AG08396 (cell line): ENCODE measurements at regions not wholly inside any gene's neighbourhood (a gene's known extent, or its start where the extent isn't known, plus 50 kb on each side); places are given as distances from the start of the nearest gene placed in this dataset.
"Not testable (repeated sequence)": the region's sequence is repeated elsewhere in the genome, so short reads cannot be mapped to it uniquely, and the experiment has no call there.

ENCODE experiments used
- DNase-seq: peaks from one replicate; pipeline ENCODE4 v3.0.0; 2012; ENCODE audit warnings: low spot score, mixed read lengths

DNA sequence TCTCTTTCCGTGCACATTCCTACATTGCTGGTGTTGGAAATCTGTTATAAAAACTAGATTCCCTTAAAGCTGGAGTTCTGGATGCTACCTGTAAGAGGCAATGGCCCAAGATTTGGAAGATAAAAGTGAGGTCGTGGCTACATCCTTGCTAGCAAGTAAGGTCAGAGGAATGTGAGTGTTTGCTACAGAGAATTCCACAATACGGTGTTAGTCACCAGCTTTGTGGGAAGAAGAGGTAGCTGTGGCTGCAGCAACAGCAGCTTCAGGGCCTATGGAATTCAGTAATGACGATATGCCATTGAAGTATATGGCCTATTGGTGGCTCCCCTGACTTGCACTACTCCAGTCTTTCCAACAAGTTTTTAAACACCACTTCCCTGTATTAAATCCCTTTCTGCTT is 227.7 kb upstream of the TMEM260 start:
- DNase-seq: peak; percentile 57

DNA sequence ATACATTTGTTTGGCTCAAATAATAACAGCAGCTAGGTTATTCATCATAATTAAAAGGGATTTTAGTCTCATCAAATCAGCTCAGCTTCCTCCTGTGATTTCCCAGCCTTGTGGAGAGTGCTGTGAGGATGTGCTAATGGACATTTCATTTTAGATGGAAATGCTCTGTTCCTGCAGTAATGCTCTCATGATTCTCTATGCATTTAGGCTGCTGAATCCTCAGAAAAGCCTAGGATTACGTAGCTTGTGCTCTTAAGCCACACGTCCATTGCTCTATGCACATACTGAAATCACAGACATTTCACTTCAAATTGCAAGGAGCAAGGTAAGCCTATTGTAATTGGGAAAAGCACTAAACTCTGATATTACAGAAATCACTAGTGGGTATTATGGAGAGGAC is 226.6 kb upstream of the TMEM260 start:
- no peak for DNase-seq

- no peak for DNase-seq
Measured at GRCh38 chr14:56357428-56357827, 222.2 kb upstream of the TMEM260 start.

- no peak for DNase-seq
Measured at GRCh38 chr14:56358275-56358674, 221.3 kb upstream of the TMEM260 start.

DNA sequence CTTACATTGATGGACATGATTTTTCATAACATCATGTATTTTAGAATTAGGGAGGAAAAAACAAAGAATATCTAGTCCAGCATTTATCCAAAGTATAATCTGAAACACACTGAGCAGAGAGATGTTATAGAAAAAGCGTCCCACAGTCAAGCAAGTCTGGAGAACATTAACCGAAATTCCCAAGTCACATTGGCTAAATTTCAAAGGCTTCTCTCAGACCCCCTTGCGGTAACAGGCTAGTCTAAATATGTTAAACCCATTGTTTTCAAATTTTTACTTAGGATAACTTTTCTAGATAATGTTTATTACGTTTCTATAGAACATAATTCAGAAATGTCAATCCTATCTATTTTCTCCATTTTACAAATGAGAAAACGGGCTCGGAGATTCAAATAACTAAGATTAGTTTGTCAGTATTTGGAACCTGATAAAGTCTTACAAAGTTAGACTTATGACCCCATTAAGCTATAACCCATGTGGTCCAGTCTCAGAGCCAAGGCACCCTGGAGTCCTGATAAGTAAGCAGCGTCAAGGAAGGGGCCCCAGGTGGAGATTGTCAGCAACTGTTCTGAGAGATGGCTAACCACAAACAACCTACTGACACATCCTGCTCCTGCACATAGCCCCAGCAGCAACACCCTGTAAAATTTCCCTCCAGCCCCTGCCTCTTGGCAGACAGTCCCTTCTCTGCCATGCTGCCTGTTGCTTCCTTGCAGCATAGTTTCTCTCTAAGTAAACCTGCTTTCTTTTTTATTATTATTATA is 220.6 kb upstream of the TMEM260 start:
- no peak for DNase-seq

DNA sequence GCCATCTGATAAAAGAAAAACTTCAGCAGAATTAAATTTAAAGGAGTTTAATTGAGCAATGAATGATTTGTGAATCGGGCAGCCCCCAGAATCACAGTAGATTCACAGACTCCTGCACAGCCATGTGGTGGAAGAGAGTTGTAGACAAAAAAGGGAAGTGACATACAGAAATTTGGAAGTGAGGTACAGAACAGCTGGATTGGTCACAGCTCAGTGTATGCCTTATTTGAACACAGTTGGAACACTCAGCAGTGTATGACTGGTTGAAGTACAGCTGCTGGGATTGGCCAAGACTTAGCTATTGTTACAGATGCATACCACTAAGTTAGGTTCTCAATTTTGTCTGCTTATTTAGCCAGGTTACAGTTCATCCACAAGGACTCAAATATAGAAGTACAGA is 213.9 kb upstream of the TMEM260 start:
- not testable (repeated sequence) for DNase-seq

DNA sequence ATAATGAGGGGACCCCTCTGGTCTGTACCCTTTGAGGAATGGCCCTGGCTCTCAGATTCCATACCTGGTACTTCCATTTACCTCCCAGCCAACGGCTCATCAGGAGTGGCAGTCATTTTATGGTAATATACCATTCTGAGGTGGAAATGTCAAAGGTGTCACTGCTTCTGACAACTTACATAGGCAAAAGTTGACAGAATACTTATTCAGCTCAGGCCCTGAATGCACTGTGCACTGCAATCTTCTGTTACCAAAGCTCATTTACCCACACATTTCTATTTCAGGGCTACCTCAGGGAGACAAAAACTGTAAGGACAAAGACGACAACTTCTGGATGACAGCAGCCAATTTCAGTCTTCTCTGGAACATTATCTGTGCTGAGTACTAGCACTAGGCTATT is 212.2 kb upstream of the TMEM260 start:
- DNase-seq: no peak

DNA sequence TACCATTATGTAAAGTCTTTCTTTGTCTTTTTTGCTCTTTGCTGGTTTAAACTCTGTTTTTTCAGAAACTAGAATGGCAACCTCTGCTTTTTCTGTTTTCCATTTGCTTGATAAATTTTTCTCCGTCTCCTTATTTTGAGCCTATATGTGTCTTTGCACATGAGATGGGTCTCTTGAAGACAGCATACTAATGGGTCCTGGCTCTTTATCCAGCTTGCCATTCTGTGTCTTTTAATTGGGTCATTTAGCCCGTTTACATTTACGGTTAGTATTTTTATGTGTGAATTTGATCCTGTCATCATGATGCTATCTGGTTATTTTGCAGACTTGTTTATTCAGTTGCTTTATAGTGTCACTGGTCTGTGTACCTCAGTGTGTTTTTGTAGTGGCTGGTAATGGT is 207.9 kb upstream of the TMEM260 start:
- DNase-seq: no peak

- DNase-seq: no peak
Measured at GRCh38 chr14:56374421-56374820, 205.2 kb upstream of the TMEM260 start.

- DNase-seq: no peak
Measured at GRCh38 chr14:56378046-56378445, 201.6 kb upstream of the TMEM260 start.

DNA sequence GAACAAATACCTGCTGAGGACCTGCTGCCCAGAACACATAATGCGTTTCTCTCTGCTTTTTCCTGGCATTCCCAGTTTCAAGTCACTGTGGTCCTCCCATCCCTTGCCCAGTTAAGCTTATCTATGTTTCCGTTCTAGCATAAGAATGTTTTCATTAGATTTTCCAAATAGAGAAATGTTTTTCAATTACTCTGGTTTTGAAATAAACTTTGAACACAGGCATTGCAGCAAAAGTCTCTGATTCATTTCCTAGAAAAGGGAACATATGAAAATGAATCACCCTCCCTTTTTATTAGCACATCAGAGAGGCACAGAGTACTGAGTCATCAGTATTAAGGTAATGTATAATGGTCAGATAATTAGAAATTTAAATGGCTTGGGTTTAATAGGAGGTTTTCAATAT is 201.1 kb upstream of the TMEM260 start:
- peak; percentile 39 for DNase-seq

- DNase-seq: peak; percentile 21
Measured at GRCh38 chr14:56379956-56380355, 199.6 kb upstream of the TMEM260 start.

GRCh38 chr14:56386024-56386423 is 193.6 kb upstream of the TMEM260 start:
- DNase-seq: no peak

DNA sequence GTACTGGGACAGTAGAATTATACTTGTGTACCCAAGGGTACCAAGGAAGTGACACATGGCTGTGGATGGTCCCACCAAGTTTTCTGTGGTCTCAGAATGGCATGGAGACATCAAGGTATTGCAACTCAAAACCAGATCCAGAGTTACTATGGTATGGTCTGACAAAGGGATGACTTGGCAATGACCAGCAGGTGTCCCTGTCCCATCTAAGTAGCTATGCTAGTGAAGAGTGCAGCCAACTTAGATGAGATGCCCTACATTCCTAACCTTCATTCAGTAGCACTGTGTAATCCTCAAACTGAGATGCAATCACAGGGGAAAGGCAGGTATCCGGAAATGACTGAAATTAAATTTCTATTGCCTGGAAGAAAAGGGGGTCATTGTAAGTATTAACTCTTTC is 188.7 kb upstream of the TMEM260 start:
- DNase-seq: no peak

- no peak for DNase-seq
Measured at GRCh38 chr14:56394826-56395530, 184.6 kb upstream of the TMEM260 start.

- DNase-seq: no peak
Measured at GRCh38 chr14:56400109-56400825, 179.3 kb upstream of the TMEM260 start.

DNA sequence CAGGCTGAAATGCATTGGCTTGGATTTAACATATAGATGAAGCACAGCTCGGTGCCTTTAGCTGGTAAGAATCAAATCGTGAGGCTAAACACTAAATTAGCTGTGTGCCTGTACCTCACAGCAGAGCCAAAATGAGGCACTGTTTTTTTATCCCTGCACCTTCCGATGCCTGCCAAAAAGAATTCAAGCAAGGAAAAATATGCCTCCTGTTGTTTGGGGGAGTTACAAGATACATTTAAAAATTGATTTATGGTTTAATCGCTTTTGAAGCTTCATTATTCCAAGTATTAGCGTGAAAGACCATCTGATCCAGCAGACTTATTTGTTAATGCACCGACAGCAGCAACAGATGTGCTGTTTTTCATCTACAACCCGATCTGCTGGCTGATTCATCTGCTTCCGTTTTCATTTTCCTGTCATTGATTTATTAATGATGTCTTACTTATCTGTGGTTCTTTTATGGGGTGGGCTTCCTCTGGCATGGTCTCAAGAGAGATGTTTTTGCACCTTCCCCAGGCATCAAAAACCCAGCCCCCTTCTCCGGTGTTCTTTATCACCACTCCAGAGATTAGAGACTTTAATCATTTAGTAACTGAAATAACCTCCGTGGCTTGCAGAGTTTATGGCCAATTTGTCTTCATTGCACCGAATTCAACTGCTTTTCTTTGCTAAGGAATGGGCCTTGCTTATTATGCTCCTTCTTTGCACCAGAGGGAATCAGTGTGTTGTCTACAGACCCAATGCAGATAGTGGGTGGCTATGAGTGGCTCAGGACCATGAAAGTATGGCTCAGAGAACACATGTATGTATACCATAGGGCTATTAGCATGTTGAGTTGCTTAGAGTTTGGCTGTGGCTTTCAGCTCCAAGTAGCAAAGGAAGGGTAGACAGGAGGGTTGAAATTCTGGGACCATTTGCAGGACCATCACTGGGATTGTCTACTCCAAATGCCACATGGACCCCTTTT is 166.8 kb upstream of the TMEM260 start:
- no peak for DNase-seq

DNA sequence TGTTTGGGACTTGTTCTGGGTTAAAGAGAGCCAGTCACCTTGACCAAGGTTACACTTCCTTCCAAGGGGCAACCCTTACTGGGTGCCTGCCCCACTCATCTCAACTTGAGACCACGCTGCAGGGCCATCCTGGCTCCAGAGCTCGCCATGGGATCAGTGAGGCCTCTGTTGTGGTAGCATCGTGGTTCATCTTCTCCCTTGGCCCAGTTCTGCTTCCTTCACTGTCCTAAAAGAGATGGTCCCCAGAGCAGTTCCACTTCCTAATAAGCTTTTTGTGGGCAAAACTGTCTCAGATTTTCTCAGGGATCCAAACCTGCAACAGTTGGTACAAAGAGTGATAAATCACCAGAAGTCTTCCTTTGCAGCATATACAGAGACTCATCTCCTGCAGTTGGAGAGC is 165.9 kb upstream of the TMEM260 start:
- DNase-seq: no peak

- no peak for DNase-seq
Measured at GRCh38 chr14:56414236-56414635, 165.4 kb upstream of the TMEM260 start.

DNA sequence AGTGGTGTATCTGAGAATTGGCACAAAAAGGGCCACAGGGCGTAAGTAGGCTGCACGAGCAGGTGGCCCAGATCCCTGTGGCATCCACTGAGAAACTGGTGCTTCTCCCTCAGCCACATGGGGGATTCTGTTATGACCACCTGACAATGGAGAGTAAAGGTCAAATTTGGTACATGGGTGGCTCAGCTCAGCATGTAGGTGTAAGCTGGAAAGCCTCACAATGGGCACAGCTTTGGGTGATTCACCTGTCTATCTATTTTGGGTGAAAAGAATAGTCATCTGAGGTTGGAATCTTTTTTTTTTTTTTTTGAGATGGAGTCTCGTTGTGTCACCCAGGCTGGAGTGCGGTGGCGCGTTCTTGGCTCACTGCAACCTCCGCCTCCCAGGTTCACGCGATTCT is 163.4 kb upstream of the TMEM260 start:
- no peak for DNase-seq

- no peak for DNase-seq
Measured at GRCh38 chr14:56417173-56417572, 162.4 kb upstream of the TMEM260 start.

- no peak for DNase-seq
Measured at GRCh38 chr14:56419750-56420149, 159.8 kb upstream of the TMEM260 start.
